ENCODE measurements at regions not wholly inside any gene's neighbourhood (a gene's known extent, or its start where the extent isn't known, plus 50 kb on each side); places are given as distances from the start of the nearest gene placed in this dataset.
"Not testable (repeated sequence)": the region's sequence is repeated elsewhere in the genome, so short reads cannot be mapped to it uniquely, and the experiment has no call there.

GRCh38 chr3:75396316-75396802 lies 267.8 kb upstream of the FRG2C start:
- Histone ChIP-seq H4K20me1 (ENCODE audit: control insufficient read depth, extremely low read depth, insufficient read depth, low read length) (no peaks in the 10 kb centered on the region), H2AFZ (ENCODE audit: control insufficient read depth, low read length) (no peak overlapping the region), H3K4me1 (ENCODE audit: control insufficient read depth, extremely low read depth, insufficient read depth, low read length) (no peaks in the 10 kb centered on the region), H3K36me3 (ENCODE audit: control insufficient read depth in 2 of 2, extremely low read depth in 1 of 2, insufficient read depth in 2 of 2, low read length in 2 of 2) (no peaks in the 10 kb centered on the region), H3K9me3 (ENCODE audit: control insufficient read depth, low read depth, low read length) (no peaks in the 10 kb centered on the region), H3K4me2 (ENCODE audit: control insufficient read depth, extremely low read depth, insufficient read depth, low read depth, low read length) (no peak overlapping the region), H3K9me1 (ENCODE audit: control insufficient read depth, extremely low read depth, insufficient read depth, low read length) (no peaks in the 10 kb centered on the region), H3K27me3 (ENCODE audit: control insufficient read depth, extremely low read depth, insufficient read depth, low read length) (peaks cover 5% of the 10 kb centered on the region), H3K79me2 (ENCODE audit: control insufficient read depth, insufficient read depth, low read length) (no peaks in the 10 kb centered on the region), H3K27ac (ENCODE audit: control insufficient read depth, insufficient read depth, low read length) (no peak overlapping the region), H3K4me3 (ENCODE audit: control insufficient read depth in 2 of 3, extremely low read depth in 1 of 3, insufficient read depth in 2 of 3, low read depth in 1 of 3, low read length in 3 of 3) (no peak overlapping the region), H3K9ac (ENCODE audit: control insufficient read depth, extremely low read depth, insufficient read depth, low read length) (no peak overlapping the region)
- FAIRE-seq (no peak), DNase-seq (ENCODE audit: low read depth, low spot score) (no peak)
- TF ChIP-seq, protein P1, sequence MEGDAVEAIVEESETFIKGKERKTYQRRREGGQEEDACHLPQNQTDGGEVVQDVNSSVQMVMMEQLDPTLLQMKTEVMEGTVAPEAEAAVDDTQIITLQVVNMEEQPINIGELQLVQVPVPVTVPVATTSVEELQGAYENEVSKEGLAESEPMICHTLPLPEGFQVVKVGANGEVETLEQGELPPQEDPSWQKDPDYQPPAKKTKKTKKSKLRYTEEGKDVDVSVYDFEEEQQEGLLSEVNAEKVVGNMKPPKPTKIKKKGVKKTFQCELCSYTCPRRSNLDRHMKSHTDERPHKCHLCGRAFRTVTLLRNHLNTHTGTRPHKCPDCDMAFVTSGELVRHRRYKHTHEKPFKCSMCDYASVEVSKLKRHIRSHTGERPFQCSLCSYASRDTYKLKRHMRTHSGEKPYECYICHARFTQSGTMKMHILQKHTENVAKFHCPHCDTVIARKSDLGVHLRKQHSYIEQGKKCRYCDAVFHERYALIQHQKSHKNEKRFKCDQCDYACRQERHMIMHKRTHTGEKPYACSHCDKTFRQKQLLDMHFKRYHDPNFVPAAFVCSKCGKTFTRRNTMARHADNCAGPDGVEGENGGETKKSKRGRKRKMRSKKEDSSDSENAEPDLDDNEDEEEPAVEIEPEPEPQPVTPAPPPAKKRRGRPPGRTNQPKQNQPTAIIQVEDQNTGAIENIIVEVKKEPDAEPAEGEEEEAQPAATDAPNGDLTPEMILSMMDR (optimal IDR thresholded peaks at IDR 0.05 in 1 of 3, IDR thresholded peaks at IDR 0.05 in 1 of 3, conservative IDR thresholded peaks at IDR 0.05 in 1 of 3; ENCODE audit: extremely low read depth in 1 of 3, insufficient read depth in 2 of 3, low read length in 3 of 3): no peak
- no peak for TF ChIP-seq EZH2 (IDR thresholded peaks at IDR 0.05; ENCODE audit: low read length)
- dilution Hi-C loops (cut with MboI; ENCODE audit: extremely low pct_ligation_motif_present, low sequenced_read_pairs): no loop called here

GRCh38 chr3:75397486-75397885 lies 266.6 kb upstream of the FRG2C start:
- DNase-seq (ENCODE audit: low read depth, low spot score); FAIRE-seq; H3K27me3 ChIP-seq (ENCODE audit: control insufficient read depth, extremely low read depth, insufficient read depth, low read length); H3K36me3 ChIP-seq (ENCODE audit: control insufficient read depth in 2 of 2, extremely low read depth in 1 of 2, insufficient read depth in 2 of 2, low read length in 2 of 2); H3K4me3 ChIP-seq (ENCODE audit: control insufficient read depth in 2 of 3, extremely low read depth in 1 of 3, insufficient read depth in 2 of 3, low read depth in 1 of 3, low read length in 3 of 3); H3K4me1 ChIP-seq (ENCODE audit: control insufficient read depth, extremely low read depth, insufficient read depth, low read length); H3K79me2 ChIP-seq (ENCODE audit: control insufficient read depth, insufficient read depth, low read length); dilution Hi-C loops (cut with MboI; ENCODE audit: extremely low pct_ligation_motif_present, low sequenced_read_pairs); H3K9me1 ChIP-seq (ENCODE audit: control insufficient read depth, extremely low read depth, insufficient read depth, low read length); H2AFZ ChIP-seq (ENCODE audit: control insufficient read depth, low read length); H3K9ac ChIP-seq (ENCODE audit: control insufficient read depth, extremely low read depth, insufficient read depth, low read length); H3K9me3 ChIP-seq (ENCODE audit: control insufficient read depth, low read depth, low read length); H3K27ac ChIP-seq (ENCODE audit: control insufficient read depth, insufficient read depth, low read length); H3K4me2 ChIP-seq (ENCODE audit: control insufficient read depth, extremely low read depth, insufficient read depth, low read depth, low read length); H4K20me1 ChIP-seq (ENCODE audit: control insufficient read depth, extremely low read depth, insufficient read depth, low read length): not testable (repeated sequence)

Data from keratinocyte (primary cell).